T-helper 9 cell (primary cell): ENCODE measurements at regions not wholly inside any gene's neighbourhood (a gene's known extent, or its start where the extent isn't known, plus 50 kb on each side); places are given as distances from the start of the nearest gene placed in this dataset.

ENCODE experiments used
- DNase-seq: peaks from one replicate; pipeline ENCODE4 v3.0.0-alpha.2; 2020

DNA sequence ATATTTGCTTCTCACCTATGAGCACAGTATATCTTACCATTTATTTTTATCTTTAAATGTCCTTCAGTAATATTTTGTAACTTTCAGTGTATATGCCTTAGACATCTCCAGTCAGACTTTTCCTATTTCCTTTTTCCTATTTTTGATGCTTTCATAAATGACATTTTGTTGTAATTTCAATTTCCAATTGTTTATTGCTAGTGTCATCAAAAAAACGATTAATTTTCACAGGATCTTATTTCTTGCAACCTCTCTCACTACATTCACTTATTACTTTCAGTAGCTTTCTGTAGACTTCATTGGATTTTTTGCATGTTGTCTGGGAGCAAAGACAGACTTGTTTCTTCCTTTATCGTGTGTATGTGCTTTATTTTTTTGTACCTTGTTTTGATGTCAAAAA lies 602.4 kb downstream of the AJAP1 start:
- DNase-seq: no peak

DNA sequence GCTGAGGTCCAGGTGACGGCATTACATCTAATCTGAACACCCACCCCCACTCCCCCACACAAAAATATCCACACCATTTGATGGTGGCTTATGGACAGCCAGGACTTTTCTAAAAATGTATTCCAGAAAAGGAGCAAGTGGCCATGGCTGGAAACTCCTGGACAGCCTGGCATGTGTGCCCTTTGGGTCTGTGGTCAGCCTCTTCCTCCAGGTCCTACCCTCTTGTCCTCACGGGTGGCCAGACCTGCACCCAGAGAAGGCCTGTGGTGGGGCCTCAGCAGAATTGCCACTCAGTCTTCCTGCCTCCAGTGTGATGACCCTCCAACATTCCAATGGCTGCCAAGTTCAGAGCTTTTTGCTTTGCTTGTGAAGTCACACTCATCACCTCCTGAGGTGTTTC lies 600.6 kb downstream of the AJAP1 start:
- DNase-seq: no peak

DNA sequence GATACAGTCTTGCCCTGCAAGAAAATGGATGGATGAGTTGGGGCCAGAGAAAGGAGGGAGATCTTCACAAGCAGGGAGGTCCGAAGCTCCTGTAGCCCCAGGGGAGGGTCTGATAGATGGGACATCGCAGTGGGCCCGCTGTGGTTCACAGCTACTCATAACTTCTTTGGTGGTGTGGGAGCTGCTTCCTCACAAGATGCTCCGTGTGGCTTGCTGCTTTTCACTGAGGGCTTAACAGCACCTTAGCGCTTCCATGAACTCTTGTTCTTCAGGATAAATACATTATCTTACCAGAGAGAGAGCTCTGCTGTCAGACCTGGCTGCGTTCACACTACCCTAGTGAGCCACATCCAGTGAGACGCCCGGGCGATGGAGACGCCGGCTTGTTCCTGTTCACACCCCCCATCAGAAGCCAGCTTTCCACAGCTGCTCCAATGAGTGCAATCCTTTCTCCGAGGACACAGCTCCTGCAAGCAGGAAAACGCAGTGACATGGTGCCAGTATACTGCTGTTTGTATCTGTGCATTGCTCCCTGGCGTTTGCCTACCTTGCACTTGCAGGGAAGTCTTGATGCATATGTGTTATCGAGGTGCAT lies 599.8 kb downstream of the AJAP1 start:
- no peak for DNase-seq

DNA sequence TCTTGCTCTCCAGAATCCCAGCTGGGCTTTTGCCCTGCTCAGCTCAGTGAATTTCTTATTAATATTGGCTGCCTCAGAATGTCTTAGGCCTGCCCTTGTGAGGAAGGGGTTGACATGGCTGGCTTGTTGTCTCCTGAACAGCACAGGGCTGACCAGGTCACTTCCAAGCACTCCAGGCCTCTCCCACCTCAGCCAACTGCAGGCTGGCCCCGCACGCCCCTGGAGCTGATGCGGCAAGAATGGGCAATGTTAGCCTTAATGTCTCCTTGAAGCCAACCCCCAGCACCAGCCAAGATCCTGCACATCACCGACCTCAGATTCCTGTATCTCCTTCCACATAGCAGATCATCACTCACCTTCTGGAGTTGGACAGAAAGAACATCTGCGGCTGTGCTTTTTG lies 598.6 kb downstream of the AJAP1 start:
- DNase-seq: no peak

DNA sequence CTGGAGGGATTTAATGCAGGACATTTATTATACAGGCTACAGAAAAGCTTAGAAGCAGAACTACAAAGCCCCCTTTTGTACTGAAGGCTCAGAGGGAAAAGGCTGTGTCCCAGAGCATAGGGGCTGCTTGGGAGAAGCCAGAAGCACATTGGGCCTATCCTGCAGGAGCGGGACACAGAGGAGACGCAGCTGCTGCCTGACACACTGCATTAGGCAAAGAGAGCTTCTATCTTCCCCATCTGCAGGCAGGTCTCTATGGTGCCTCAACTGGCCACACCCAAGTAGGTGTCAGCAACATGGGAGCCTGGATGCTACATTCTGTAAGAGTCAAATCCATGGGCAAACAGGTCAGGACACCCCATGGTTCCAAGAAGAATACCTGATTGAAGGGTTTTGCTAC lies 595.9 kb downstream of the AJAP1 start:
- DNase-seq: no peak

DNA sequence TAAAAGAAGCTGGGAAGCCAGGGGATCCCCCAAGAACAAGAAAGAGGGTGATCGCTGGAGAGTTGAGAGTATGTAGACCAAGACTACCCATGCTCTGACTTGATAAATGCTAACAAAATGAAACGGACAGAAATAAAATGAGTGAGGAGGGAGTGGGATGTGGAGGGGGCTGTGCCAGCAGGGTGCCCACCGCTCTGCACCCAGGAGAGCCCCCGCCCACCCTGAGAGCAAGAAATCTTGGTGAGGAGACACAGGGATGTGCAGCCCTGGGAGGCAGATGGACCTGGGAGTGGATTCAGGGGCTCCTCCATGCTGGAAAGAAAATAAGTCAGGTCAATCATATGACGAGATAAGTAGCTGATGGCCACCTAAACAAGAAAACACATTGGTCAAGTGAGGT lies 590.9 kb downstream of the AJAP1 start:
- DNase-seq: no peak

DNA sequence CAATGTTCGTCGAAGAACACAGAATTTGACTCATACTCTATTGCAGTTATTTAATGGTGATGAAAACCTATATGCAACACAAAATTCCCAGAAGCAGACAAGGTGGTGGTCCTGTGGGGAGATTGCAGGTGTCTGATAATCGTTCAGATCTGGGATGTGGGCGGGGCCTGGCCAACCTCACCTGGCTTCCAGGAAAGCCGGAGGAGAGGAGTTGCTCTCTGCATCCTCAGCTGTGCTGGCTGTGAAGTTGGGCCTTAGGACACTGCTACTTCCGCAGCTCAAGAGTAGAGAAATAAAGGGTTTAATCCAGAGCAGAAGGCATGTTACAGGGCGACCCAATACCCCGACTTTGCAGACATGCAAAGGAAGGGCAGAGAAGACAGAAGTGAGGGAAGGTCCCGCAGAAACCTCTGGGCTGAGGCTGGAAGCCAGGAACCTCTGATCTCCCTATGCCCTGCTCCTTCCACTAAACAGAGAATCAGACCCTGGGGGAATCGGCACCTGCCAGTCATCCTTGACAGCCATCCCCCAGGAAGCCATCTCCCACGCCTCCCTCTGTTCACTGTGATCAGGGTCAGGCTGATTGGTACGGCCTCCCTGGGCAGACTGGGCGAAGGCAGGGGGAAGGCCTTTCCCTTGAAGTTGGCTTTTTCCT lies 590.3 kb downstream of the AJAP1 start:
- DNase-seq: no peak

DNA sequence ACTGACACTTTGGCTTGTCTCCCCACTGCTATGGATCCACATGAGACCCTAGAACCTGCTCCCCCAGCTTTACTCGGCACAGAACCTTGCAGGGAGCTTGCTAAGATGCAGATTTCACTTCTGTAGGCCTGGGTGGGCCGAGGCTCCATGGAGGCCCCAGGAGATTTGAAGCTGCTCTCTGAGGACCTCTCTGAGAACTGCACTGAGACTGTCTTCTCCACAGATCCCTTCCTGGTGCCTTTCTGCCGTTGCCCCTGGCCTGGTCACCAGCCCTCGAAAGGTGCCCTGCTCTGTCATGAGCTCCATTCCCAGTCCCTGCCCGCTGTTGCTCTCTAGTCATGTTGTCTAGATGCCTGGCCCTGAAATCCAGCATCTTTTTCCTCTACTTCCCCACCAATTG lies 588.4 kb downstream of the AJAP1 start:
- DNase-seq: no peak

DNA sequence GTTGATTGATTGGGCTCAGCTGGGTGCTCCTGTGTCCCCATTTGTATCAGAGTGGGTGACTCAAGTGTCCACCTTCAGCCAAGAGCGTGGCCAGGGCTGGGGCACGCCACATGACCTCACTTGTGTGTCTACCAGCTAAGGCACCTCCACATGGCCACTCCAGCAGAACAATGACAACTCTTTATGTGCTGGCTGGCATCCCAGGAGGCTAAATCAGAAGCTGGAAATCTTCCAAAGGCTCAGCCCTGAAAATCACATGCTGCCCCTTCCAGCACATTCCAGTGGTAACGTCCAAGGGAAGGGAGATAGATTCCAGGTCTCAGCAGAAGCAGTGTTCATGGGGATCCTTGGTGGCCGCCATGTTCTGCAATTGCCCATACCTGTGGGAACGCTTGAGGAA lies 585.5 kb downstream of the AJAP1 start:
- no peak for DNase-seq

DNA sequence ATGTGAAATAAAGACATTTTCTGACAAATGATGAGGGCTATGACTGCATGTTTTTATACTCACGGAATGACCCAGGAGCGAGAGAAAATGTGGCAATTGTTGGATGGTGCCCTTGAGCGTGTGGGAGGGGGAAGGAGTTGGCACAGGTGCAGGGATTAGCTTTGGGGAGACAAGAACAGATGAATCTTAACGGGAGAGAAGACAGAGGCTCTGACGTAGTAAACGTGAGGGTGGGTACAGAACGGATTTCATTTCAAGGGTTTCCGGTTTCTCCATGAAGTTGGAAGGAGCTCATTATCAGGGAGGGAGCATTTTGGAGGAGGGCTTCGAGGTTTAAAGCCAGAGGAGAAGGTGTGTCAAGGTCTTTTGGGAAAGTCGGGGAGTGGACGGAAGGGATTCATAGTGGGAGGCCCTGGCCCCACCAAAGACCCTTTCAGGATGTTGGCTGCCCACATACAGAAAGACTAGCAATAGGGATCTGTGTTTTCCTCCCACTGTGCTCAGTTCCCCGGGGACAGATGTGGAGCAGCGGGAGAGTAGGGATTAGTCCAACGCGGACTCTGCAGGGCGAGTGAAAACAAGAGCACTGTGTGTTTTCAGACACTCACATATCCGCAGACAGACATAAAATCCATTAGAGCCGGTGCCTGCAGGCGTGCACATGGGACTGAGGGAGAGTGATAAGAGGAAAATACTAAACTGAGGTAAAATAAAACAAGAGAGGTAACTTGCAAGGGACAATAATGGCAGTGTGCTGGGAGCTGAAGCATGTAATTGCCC lies 584.1 kb downstream of the AJAP1 start:
- DNase-seq: no peak

DNA sequence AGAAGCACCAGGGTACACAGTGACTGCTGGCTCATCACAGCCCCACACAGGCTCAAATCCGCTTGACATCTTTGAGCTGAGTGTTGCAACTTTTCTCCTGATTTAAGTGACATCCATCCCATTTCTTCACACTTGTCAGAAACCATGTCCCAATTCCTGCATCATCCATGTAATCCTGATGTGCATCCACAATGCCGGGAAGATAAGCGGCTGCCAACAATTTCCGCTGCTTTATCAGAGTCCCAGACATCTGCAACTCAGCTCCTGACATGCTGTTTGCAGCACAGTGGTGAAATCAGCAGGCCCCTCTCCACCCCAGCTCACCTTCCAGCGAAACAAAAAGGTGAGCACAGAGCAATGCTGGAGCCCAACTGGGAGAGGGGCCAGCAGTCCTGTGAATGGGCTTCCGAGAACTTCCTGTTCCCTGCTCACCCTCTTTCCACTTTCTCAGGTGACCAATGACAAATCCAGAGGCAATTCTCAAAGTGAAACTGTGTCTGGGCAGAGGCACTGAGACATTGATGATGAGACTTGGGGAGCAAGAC lies 581.0 kb downstream of the AJAP1 start:
- no peak for DNase-seq

DNA sequence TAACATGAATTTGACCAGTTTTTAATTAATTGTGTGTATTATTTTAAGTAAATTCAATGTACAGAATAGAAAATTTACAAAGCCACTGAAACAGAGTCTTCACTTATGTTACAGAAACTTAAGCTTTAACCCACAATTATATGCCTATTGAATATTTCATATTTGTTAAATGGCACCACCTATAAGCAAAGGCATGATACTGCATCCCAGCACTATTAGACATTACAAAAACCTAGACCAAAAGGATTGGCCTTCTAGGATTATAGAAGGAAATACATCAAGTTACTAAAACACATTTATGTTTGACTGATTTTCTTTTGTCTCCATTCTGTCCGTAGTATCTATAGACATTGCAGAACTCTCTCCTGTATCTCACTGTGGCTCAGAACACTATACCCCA lies 578.1 kb downstream of the AJAP1 start:
- DNase-seq: no peak

DNA sequence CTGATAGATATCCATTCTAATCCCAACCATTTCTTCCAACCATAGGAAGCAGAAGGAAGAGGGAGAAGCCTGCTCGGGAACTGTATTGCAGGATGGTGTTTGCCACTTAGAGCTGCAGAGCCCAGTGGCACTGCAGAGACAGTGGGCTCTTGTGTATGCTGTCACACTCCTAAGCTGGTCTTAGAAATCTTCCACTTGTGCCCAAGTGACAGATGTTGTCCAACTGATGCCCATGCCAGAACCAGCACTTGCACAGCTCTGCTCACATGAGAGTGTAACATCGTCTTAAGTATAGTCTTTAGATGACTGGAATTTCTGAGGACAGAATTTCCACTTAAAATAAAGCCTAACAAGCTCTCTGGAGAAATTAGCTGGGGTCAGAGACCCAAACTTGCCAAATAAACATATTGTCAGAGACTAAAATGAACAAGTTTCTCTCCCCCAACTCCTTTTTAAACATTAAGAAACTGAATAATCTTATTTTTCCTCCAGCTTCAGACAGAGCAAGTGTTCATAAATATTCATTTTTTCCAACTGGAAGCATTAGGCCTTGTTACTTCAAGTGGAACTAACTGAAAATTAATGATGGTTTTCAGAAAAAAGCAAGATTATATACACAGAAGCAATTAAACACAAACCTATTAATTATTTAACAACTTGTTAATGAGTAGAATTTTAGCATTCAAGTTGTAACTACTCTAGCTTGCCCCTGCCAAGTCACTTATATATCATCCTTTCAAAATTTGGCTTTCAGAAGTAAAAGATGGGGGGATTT lies 577.3 kb downstream of the AJAP1 start:
- no peak for DNase-seq

DNA sequence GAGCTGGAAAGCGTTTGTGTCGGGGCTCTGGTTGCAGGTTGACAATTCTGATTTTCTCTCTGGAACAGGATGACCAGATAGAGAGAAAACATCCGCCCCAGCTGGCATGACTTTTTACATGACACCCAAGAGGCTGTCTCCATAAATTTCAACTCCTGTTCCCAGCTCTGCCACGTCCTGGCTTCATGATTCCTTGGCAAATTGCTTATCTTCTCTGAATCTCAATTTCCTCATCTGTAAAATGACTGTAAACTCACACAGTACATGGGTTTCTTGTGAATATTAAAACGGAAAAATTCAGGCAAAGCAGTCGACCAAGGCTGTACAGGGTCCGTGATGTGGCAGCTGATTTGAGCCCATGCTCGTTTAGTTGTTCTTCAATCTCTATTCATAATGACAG lies 572.7 kb downstream of the AJAP1 start:
- DNase-seq: no peak

DNA sequence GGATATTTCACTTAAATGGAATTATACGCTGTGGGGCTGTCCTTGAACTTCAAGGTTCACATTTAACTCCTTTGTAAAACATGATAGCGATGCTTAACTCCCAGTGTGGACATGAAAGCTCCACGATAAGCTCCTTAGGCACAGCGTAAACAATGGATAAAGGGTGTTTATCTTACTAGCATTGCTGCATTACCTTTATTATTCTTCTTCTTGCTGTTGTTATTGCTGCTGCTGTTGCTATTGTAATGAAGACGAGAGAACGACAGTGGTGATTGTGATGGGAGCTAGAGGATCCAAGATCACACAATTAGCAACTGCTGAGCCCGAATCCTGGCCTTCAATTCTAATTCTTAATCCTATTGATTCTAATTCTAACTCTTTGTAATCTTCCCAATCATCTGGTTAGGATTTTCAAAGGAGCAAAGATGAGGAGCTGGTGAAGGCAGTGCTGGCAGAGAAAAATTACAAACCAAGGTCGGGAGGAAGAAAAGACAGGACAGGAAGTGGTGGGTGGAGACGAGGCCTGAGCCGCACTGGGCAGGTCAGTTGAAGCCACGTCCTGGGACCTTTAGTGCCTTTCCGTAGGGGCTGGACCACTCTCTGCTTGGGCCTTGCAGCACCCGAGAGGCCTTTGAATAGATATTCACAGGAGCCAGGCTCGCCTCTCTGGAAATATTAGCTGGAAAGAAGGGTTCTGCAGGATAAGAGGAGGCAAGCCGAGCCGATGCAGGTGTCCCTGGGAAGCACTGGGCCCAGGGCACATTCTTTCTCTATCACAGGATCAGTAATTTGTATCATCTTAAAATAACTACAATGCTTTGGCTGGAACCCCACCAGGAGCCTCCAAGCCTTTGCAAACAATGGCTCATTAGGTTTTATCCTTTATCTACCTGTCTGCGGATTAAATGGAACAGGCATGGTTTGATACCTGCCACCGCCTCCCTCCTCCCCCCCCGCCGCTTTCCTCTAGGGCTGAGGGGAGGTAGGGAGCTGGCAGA lies 571.6 kb downstream of the AJAP1 start:
- no peak for DNase-seq

DNA sequence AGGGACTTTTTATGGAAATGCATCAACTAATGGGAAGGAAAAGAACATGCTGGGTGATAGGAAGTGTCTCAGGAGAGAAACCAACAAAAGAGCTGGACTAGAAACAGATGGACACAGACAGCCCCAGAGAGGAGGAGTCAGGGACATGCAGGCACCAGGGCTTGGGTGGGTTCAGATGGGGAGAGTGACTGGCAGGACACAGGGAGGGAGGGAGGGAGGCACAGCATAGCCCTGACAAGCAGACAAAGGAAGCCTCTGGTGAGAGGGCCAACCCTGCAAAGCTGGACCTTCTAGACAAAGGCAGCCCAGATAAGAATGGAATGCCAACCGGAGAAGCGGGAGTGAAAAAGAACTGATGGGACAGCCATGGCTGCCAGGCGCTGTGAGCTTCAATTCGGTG lies 568.8 kb downstream of the AJAP1 start:
- DNase-seq: no peak

DNA sequence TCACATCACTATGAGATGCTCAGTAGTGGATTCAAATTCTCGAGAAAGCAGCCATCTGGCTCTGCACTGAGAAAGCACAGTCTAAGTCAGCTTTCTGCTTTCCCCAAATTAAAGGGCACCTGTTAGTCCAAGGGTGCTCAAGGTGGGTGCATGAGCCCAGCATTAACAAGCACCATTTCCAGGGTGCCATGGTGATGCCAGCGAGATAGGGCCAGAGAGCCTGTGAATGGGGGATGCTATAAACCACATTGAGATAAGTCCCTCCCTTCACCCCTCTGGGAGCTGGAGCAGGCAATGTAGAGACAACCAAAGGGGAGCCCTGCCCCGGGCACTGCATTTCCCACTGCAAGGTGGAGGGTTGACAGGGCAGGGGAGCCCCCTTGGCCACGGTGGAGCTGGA lies 568.2 kb downstream of the AJAP1 start:
- DNase-seq: no peak

DNA sequence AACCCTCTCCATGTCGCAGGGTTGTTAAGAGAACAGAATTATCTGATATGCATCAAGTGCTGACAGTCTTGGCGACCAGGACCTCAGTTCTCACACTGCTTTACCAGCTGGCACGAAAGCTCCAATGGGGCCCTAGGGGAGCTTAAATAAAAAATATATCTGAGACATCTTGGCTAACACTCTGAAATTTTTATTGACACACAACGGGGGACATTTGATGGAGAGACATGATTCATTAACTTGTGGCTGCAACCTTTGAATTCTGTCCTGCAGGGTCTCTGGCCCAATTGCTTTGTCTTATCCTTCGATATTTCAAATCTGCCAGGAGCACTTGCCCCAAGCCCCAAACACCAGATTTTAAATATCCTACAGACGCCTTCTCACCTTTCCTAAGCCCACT lies 567.0 kb downstream of the AJAP1 start:
- DNase-seq: no peak

DNA sequence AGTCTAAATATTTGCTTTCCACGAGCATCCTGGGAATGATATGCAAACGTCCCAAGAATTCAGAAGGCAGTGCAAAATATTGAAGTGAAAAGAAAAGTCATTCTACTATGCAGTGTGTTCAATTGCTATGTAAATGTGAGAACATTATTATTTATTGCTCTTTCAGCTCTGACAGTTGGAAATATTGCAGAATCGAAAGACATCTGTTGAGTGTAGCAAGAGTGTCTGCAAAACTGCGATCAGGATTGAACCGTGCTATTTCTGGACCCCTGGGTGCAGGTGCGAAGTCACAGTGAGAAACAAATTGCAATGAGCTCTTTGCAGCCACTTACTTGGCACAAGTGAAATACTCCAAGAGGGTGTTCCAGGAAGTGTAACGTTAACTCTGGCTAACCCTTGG lies 566.4 kb downstream of the AJAP1 start:
- no peak for DNase-seq

DNA sequence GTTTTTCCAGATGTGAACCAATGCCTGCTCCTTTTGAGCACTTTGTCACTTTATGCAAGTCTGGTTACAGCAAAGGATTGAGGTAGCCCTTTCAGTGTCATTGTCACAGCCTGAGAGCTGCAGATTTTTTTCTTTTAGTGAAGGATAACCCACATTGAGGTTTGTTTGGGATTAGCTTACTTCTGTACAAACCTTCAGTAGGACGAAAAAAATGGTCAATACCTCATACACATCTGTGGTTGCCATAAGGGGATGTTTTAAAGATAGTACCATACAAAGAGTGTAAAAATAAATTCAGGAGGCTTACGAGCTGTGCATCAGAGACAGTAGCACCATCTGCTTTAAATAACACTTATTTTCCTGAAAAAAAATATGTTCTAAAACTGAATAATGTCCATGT lies 566.0 kb downstream of the AJAP1 start:
- DNase-seq: no peak

DNA sequence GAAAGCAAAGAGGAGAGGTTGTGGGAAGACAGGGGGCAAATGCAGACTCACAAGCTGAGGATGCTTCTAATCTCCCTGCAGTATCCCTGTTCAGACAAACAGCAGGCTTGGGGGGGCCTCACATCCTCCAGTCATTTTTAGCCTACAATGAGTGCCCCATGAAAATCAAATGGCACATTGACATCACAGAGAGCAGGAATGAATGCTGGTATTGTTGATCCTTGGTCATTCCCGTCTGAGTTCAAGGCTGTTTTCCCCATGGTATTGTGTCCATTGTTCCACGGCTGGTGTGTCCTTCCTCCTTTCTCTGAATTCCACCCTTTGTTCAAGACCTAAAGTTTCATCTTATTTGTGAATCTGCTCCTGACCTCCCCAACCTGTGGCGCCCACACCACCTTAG lies 545.6 kb downstream of the AJAP1 start:
- DNase-seq: no peak

DNA sequence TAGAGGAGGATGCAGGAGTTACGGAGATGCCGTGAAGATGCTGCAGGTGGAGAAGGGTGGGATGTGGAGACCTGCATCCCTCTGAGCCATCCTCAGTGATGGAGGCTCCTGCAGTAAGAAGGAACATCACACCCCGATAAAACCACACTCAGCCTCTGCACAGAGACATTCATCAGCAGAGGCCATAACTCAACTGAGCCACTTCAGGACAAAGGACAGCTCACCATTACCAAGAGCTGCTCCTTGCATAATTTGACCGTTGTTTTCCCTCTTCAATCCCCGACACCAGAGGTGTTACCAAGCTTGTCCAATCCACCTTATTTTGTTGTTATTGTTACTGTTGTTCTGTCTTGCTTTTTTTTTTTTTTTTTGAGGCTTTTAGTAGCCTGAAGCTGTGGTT lies 543.9 kb downstream of the AJAP1 start:
- DNase-seq: no peak
